Retinal pigment epithelial cell (primary cell): ENCODE measurements at regions not wholly inside any gene's neighbourhood (a gene's known extent, or its start where the extent isn't known, plus 50 kb on each side); places are given as distances from the start of the nearest gene placed in this dataset.

Source experiments
- DNase-seq: peaks from one replicate; pipeline ENCODE4 v3.0.0-alpha.2; 2010; ENCODE audit warnings: low read depth
- H3K4me3 ChIP-seq: 2 replicates; pipeline ENCODE4 v1.5.1; 2011; ENCODE audit warnings: mild to moderate bottlenecking, low read length, control low read depth, moderate library complexity
- CTCF ChIP-seq: conservative IDR thresholded peaks from 2 replicates; pipeline ENCODE4 v1.5.1; 2011; ENCODE audit warnings: low read depth, low read length, control low read depth, inconsistent platforms

DNA sequence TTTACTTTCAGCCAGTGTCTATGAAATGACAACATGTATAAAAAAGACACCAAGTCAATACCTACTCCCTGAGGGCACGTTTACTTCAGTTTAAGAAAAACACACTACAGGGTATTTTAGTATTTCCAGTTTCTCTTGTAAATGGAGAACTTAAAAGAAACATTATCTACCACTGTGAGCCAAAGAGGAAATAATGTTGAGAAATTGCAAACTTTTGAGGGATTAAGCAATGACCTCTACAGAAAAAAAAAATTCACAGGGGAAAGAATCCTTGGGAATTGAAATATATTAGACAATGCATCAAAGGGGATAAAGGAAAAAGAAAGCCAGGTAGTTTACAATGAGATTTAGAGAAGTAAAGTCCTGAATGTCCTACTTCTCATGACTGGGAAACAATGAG is 126.0 kb downstream of the KCNJ2 start:
- DNase-seq, result no peak
- TF ChIP-seq CTCF, result no peak

DNA sequence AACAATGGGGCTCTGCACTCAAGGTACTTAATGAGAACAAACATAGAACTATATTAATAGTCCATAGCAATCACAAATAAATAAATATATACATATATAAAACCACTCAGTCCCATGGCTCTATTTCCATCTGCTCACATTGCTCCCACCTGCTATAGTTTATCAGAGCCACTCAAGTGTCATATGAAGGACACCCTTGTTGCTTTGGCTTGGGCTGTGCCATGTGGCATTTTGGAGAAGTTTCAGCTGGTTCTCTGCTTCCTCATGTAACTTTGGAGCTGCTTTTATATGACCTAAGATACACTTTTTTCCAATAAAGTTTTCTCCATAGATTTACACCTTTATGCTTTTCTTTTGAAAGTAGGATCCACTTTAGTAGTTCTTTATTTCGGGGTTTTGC is 126.4 kb downstream of the KCNJ2 start:
- H3K4me3 ChIP-seq, result no peak overlapping the region
- no peak for TF ChIP-seq CTCF
- no peak for DNase-seq

More for the DNA sequence above, 126.0 kb downstream of the KCNJ2 start:
- no peak overlapping the region for H3K4me3 ChIP-seq

GRCh38 chr17:70296456-70296855 is 127.1 kb downstream of the KCNJ2 start:
- no peak for DNase-seq
- TF ChIP-seq CTCF, result no peak
- H3K4me3 ChIP-seq, result no peak overlapping the region

DNA sequence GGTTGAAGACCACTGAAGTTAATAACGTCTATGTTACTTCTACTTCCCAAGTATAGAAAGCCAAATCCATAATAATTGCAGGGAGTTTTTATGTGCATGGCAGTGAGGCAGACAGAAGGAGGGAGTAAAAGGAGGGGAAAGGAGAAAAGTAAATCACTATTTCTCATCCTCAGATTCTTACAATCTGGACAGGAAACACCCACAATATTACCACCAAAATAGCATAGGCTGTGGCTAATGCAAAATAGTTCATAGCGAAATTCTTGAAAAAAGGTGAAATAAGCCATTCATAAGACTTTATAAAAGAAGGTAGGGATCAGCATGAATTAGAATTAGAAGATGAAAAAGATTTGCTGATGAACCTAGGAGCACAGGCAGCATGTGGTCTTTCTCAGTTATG is 128.1 kb downstream of the KCNJ2 start:
- TF ChIP-seq CTCF, result no peak
- DNase-seq, result no peak
- no peak overlapping the region for H3K4me3 ChIP-seq

DNA sequence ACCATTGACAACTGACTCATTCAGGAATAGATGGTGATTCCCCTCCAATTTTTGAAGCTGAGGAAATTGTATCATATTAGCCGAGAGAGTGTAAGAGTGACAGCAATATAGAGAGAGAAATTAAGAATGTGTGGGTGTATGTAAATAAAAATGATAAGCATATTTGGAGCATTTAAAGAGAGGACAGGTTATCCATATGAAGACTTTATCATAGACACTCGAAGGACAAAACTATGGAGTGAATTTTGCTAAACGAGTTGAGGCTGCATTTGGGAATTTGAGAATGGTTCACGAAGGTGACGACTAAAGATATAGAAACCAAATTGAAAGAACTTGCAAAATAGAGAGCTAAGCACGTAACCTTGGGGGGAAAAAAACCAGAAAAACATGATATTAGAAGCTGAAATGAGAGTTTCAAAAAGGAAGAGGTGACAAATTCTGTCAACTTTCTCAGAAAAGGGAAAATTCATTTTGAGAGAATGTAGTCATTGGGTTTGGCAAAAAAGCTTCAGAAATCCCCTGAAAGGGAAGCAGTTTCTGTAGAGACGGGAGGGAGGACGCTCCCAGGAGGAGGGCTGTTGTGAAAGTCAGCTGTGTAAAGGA is 129.7 kb downstream of the KCNJ2 start:
- H3K4me3 ChIP-seq, result no peak overlapping the region
- TF ChIP-seq CTCF, result no peak
- DNase-seq, result no peak

GRCh38 chr17:70307430-70308225 is 138.3 kb downstream of the KCNJ2 start:
- no peak for TF ChIP-seq CTCF
- DNase-seq, result no peak
- H3K4me3 ChIP-seq, result no peak overlapping the region

- no peak overlapping the region for H3K4me3 ChIP-seq
- no peak for DNase-seq
- no peak for TF ChIP-seq CTCF
Observed at GRCh38 chr17:70308618-70309017, 139.3 kb downstream of the KCNJ2 start.
